Neural cell (in vitro differentiated cells): ENCODE measurements at regions not wholly inside any gene's neighbourhood (a gene's known extent, or its start where the extent isn't known, plus 50 kb on each side); places are given as distances from the start of the nearest gene placed in this dataset.

Source experiments
- H2AFZ ChIP-seq: fragments of 200-600, 300-800 bp; sonication (generic), shearing (Covaris generic); 2 replicates; pipeline ENCODE4 v1.6.0; 2014; ENCODE audit warnings: low read depth, mild to moderate bottlenecking, antibody characterized with exemption, low read length, moderate library complexity
- H3F3A ChIP-seq: fragments of 200-600 bp; shearing (Covaris generic); 2 replicates; pipeline ENCODE4 v1.6.1; 2016; ENCODE audit warnings: mild to moderate bottlenecking, moderate library complexity, mixed read lengths, antibody characterized with exemption, low read length; ENCODE audit not compliant: insufficient read depth, poor library complexity, severe bottlenecking
- H3K27ac ChIP-seq: fragments of 200-600, 300-800 bp; sonication (generic), shearing (Covaris generic); 2 replicates; pipeline ENCODE4 v1.5.1; 2014; ENCODE audit warnings: mild to moderate bottlenecking, low read length, moderate library complexity
- H3K27me3 ChIP-seq: fragments of 300-800, 200-600 bp; sonication (generic), shearing (Covaris generic); 2 replicates; pipeline ENCODE4 v1.6.0; 2014; ENCODE audit warnings: mild to moderate bottlenecking, low read depth, low read length, moderate library complexity; ENCODE audit not compliant: insufficient read depth
- H3K36me3 ChIP-seq: fragments of 300-800, 200-600 bp; sonication (generic), shearing (Covaris generic); 2 replicates; pipeline ENCODE4 v1.5.1; 2014; ENCODE audit warnings: mild to moderate bottlenecking, antibody characterized with exemption, low read length, moderate library complexity; ENCODE audit not compliant: insufficient read depth
- H3K4me2 ChIP-seq: fragments of 300-800, 200-600 bp; sonication (generic), shearing (Covaris generic); 2 replicates; pipeline ENCODE4 v1.6.0; 2014; ENCODE audit warnings: mild to moderate bottlenecking, low read length
- H3K4me3 ChIP-seq: fragments of 300-800, 200-600 bp; sonication (generic), shearing (Covaris generic); 2 replicates; pipeline ENCODE4 v1.5.1; 2014; ENCODE audit warnings: mild to moderate bottlenecking, low read length, moderate library complexity
- H3K79me2 ChIP-seq: fragments of 200-600 bp; shearing (Covaris generic); replicated peaks from 2 replicates; pipeline ENCODE4 v1.6.0; 2014; ENCODE audit warnings: mild to moderate bottlenecking, low read length, moderate library complexity; ENCODE audit not compliant: insufficient read depth
- H3K9ac ChIP-seq: fragments of 300-800, 200-600 bp; sonication (generic), shearing (Covaris generic); 2 replicates; pipeline ENCODE4 v1.6.1; 2016; ENCODE audit warnings: mild to moderate bottlenecking, low read length, mixed read lengths
- H3K9me2 ChIP-seq: fragments of 200-600 bp; shearing (Covaris generic); 2 replicates; pipeline ENCODE4 v1.6.1; 2016; ENCODE audit warnings: mild to moderate bottlenecking, low read length, mixed read lengths; ENCODE audit not compliant: insufficient read depth
- H3K9me3 ChIP-seq: fragments of 200-600, 300-800 bp; sonication (generic), shearing (Covaris generic); 2 replicates; pipeline ENCODE4 v1.6.1; 2016; ENCODE audit warnings: mild to moderate bottlenecking, mixed run types, low read length, moderate library complexity, mixed read lengths
- H4K20me1 ChIP-seq: fragments of 200-600 bp; shearing (Covaris generic); 2 replicates; pipeline ENCODE4 v1.6.1; 2016; ENCODE audit warnings: mild to moderate bottlenecking, mixed run types; ENCODE audit not compliant: insufficient read depth
- CTCF ChIP-seq: fragments of 450-650 bp; IDR thresholded peaks from 2 replicates; pipeline ENCODE4 v1.5.1; 2014; ENCODE audit warnings: antibody characterized with exemption, mild to moderate bottlenecking, moderate library complexity; ENCODE audit not compliant: poor library complexity, severe bottlenecking
- EP300 ChIP-seq: fragments of 450-650 bp; conservative IDR thresholded peaks from 2 replicates; pipeline ENCODE4 v1.6.1; 2014; ENCODE audit warnings: antibody characterized with exemption, mild to moderate bottlenecking, moderate library complexity; ENCODE audit not compliant: poor library complexity, severe bottlenecking
- EZH2 ChIP-seq: fragments of 200-600, 300-800 bp; shearing (Covaris generic), sonication (generic); IDR thresholded peaks from 2 replicates; pipeline ENCODE4 v1.6.1; 2014; ENCODE audit warnings: antibody characterized with exemption, low read length, borderline replicate concordance, mild to moderate bottlenecking; ENCODE audit not compliant: insufficient read depth, poor library complexity, severe bottlenecking
- MXI1 ChIP-seq: fragments of 450-650 bp; conservative IDR thresholded peaks from 2 replicates; pipeline ENCODE4 v1.6.1; 2014; ENCODE audit warnings: antibody characterized with exemption, mild to moderate bottlenecking; ENCODE audit not compliant: poor library complexity, severe bottlenecking
- POLR2AphosphoS5 ChIP-seq: IDR thresholded peaks from 2 replicates; pipeline ENCODE4 v1.6.1; 2012
- RAD21 ChIP-seq: fragments of 450-650 bp; conservative IDR thresholded peaks from 2 replicates; pipeline ENCODE4 v1.6.1; 2014; ENCODE audit warnings: antibody characterized with exemption, mild to moderate bottlenecking, moderate library complexity
- REST ChIP-seq: IDR thresholded peaks from 2 replicates; pipeline ENCODE4 v1.6.1; 2012; ENCODE audit warnings: borderline replicate concordance
- SMC3 ChIP-seq: fragments of 450-650 bp; conservative IDR thresholded peaks from 2 replicates; pipeline ENCODE4 v1.6.1; 2014; ENCODE audit warnings: antibody characterized with exemption, mild to moderate bottlenecking, moderate library complexity; ENCODE audit not compliant: poor library complexity
- TAF1 ChIP-seq: IDR thresholded peaks from 2 replicates; pipeline ENCODE4 v1.6.1; 2012; ENCODE audit warnings: low read depth

- H3K36me3 ChIP-seq = no peaks in the 10 kb centered on the region
These were observed 160.4 kb downstream of the ESM1 start for GRCh38 chr5:54825005-54825404.

GRCh38 chr5:54823006-54823405 is 162.4 kb downstream of the ESM1 start:
- Histone ChIP-seq H3K9me2 (no peaks in the 10 kb centered on the region), H3K9ac (no peak overlapping the region), H2AFZ (no peak overlapping the region), H3K27ac (no peak overlapping the region), H3K4me3 (no peak overlapping the region), H3K9me3 (no peaks in the 10 kb centered on the region), H3K4me2 (no peak overlapping the region), H3F3A (no peaks in the 10 kb centered on the region), H3K36me3 (no peaks in the 10 kb centered on the region), H4K20me1 (no peaks in the 10 kb centered on the region), H3K79me2 (no peaks in the 10 kb centered on the region), H3K27me3 (no peaks in the 10 kb centered on the region)
- TF ChIP-seq RAD21 = no peak
- no peak for TF ChIP-seq MXI1
- no peak for TF ChIP-seq CTCF
- no peak for TF ChIP-seq EP300
- no peak for TF ChIP-seq TAF1
- TF ChIP-seq REST = no peak

More at GRCh38 chr5:54825005-54825404, 160.4 kb downstream of the ESM1 start:
- no peak overlapping the region for H3K27ac ChIP-seq
- no peak overlapping the region for H3K4me3 ChIP-seq
- TF ChIP-seq EP300 (no peak), EZH2 (no peak)
- H3F3A ChIP-seq = no peaks in the 10 kb centered on the region
- H3K79me2 ChIP-seq = no peaks in the 10 kb centered on the region
- no peaks in the 10 kb centered on the region for H3K9me2 ChIP-seq
- H3K9ac ChIP-seq = no peak overlapping the region
- H3K27me3 ChIP-seq = no peaks in the 10 kb centered on the region
- H2AFZ ChIP-seq = no peak overlapping the region
- no peaks in the 10 kb centered on the region for H3K9me3 ChIP-seq
- no peaks in the 10 kb centered on the region for H4K20me1 ChIP-seq
- H3K4me2 ChIP-seq = no peak overlapping the region

GRCh38 chr5:54822324-54822687 is 163.1 kb downstream of the ESM1 start:
- no peaks in the 10 kb centered on the region for H3K9me2 ChIP-seq
- H3F3A ChIP-seq = no peaks in the 10 kb centered on the region
- no peak overlapping the region for H3K9ac ChIP-seq
- no peaks in the 10 kb centered on the region for H4K20me1 ChIP-seq
- H3K4me2 ChIP-seq = no peak overlapping the region
- TF ChIP-seq RAD21 (no peak), EP300 (no peak), MXI1 (no peak), CTCF (no peak), SMC3 (no peak), POLR2AphosphoS5 (no peak), REST (no peak), EZH2 (no peak), TAF1 (no peak)
- H3K27me3 ChIP-seq = no peaks in the 10 kb centered on the region
- no peaks in the 10 kb centered on the region for H3K9me3 ChIP-seq
- no peak overlapping the region for H2AFZ ChIP-seq
- no peak overlapping the region for H3K4me3 ChIP-seq
- no peak overlapping the region for H3K27ac ChIP-seq
- no peaks in the 10 kb centered on the region for H3K79me2 ChIP-seq
- H3K36me3 ChIP-seq = no peaks in the 10 kb centered on the region
